ENCODE measurements at regions not wholly inside any gene's neighbourhood (a gene's known extent, or its start where the extent isn't known, plus 50 kb on each side); places are given as distances from the start of the nearest gene placed in this dataset.

GRCh38 chr16:85288341-85288868 is 176.1 kb upstream of the CIBAR2 start:
- H2AK5ac ChIP-seq (ENCODE audit: insufficient read length, low read length) = no peak overlapping the region
- no peak overlapping the region for H3K23ac ChIP-seq (ENCODE audit: insufficient read length, low read depth, low read length)
- no peak overlapping the region for H3K4me2 ChIP-seq (ENCODE audit: insufficient read depth, insufficient read length, low read length)
- peaks cover 2% of the 10 kb centered on the region for H4K20me1 ChIP-seq (ENCODE audit: control insufficient read depth, insufficient read depth, insufficient read length)
- no peak overlapping the region for H2BK5ac ChIP-seq (ENCODE audit: insufficient read length, low read length)
- H3K9ac ChIP-seq (ENCODE audit: extremely low read depth, insufficient read length, low read length) = no peak overlapping the region
- no peaks in the 10 kb centered on the region for H3K9me3 Mint-ChIP-seq
- no peak overlapping the region for H3K27ac ChIP-seq (ENCODE audit: insufficient read length, low read depth, low read length)
- H3K79me1 ChIP-seq (ENCODE audit: insufficient read depth, low read depth, low read length, poor library complexity, severe bottlenecking) = no peaks in the 10 kb centered on the region
- no peak overlapping the region for H4K91ac ChIP-seq (ENCODE audit: insufficient read length, low read depth, low read length)
- peaks cover 0 to 24% of the 10 kb centered on the region in 2 experiments; a peak in 2 of 4 replicates for H3K4me1 Mint-ChIP-seq
- no peak overlapping the region for H3K14ac ChIP-seq (ENCODE audit: insufficient read depth, low read length)
- no peak overlapping the region for H2BK20ac ChIP-seq (ENCODE audit: low read depth, low read length, poor library complexity, severe bottlenecking)
- H3T11ph ChIP-seq (ENCODE audit: low read length) = no peak overlapping the region
- H2BK15ac ChIP-seq (ENCODE audit: low read depth, low read length) = no peak overlapping the region
- H3K27me3 Mint-ChIP-seq (ENCODE audit: low read depth) = no peaks in the 10 kb centered on the region
- no peak overlapping the region for H2AFZ ChIP-seq (ENCODE audit: low read length)
- H3K18ac ChIP-seq (ENCODE audit: insufficient read length, low read depth, low read length) = no peak overlapping the region
- H4K8ac ChIP-seq (replicated peaks; ENCODE audit: insufficient read length, low read depth, low read length) = no peak overlapping the region
- no peak overlapping the region for H2BK12ac ChIP-seq (ENCODE audit: insufficient read length, low read depth, low read length)
- WGBS (ENCODE audit: extremely low coverage, insufficient read length, low lambda C conversion rate) = no CpG with 5 or more reads among the region's 4 CpGs
- H3K36me3 Mint-ChIP-seq (ENCODE audit: insufficient read depth in 1 of 3, low read depth in 3 of 3) = no peaks in the 10 kb centered on the region
- no peaks in the 10 kb centered on the region for H3K23me2 ChIP-seq (ENCODE audit: insufficient read length, low read depth, low read length, poor library complexity, severe bottlenecking)
- no peaks in the 10 kb centered on the region for H3K79me2 ChIP-seq (ENCODE audit: insufficient read depth, low read length)
- no peak for DNase-seq
- no peak overlapping the region for H4K5ac ChIP-seq (ENCODE audit: insufficient read length, low read depth, low read length)
- no peak for TF ChIP-seq CTCF (conservative IDR thresholded peaks at IDR 0.05)
- H3K4me1 ChIP-seq (ENCODE audit: insufficient read depth, low read length) = no peaks in the 10 kb centered on the region
- H2BK120ac ChIP-seq (ENCODE audit: low read depth, low read length, poor library complexity, severe bottlenecking) = no peak overlapping the region
- H3K56ac ChIP-seq (ENCODE audit: insufficient read length, low read depth, low read length) = no peak overlapping the region
- 0 out of 7 replicates have a peak overlapping the region, but pooled peaks of 1 of the 3 experiments have one; percentile 62 for H3K27ac Mint-ChIP-seq
- H3K4ac ChIP-seq (ENCODE audit: low read depth, low read length) = no peak overlapping the region
- no peaks in the 10 kb centered on the region for H3K9me3 ChIP-seq (ENCODE audit: control insufficient read depth, low read depth, low read length)
- no peak overlapping the region for H3K4me3 Mint-ChIP-seq
- no peaks in the 10 kb centered on the region for H3K27me3 ChIP-seq (ENCODE audit: insufficient read depth, low read length)

All from H9 (cell line).